Subcutaneous abdominal adipose tissue (tissue), 5 donors: ENCODE measurements at regions not wholly inside any gene's neighbourhood (a gene's known extent, or its start where the extent isn't known, plus 50 kb on each side); places are given as distances from the start of the nearest gene placed in this dataset.

ENCODE experiments used
- H3K27ac ChIP-seq: one replicate; pipeline ENCODE4 v1.7.0; 2013; ENCODE audit warnings: low read depth, mild to moderate bottlenecking, inconsistent platforms, low read length, moderate library complexity
- H3K27me3 ChIP-seq, 5 donors: one replicate each; pipeline ENCODE4 v1.7.0; 2013; ENCODE audit warnings: low read length in 5 of 5, inconsistent platforms in 1 of 5; ENCODE audit not compliant: control insufficient read depth in 5 of 5, insufficient read depth in 4 of 5
- H3K36me3 ChIP-seq, 5 donors: one replicate each; pipeline ENCODE4 v1.7.0; 2013; ENCODE audit warnings: low read length in 5 of 5; ENCODE audit not compliant: control insufficient read depth in 5 of 5, insufficient read depth in 5 of 5
- H3K4me1 ChIP-seq, 5 donors: one replicate each; pipeline ENCODE4 v1.7.0; 2013; ENCODE audit warnings: low read length in 5 of 5, mild to moderate bottlenecking in 3 of 5, moderate library complexity in 1 of 5; ENCODE audit not compliant: control insufficient read depth in 5 of 5, insufficient read depth in 5 of 5
- H3K4me3 ChIP-seq, 5 donors: one replicate each; pipeline ENCODE4 v1.7.0; 2013; ENCODE audit warnings: low read length in 5 of 5, low read depth in 1 of 5
- H3K9ac ChIP-seq, 5 donors: one replicate each; pipeline ENCODE4 v1.7.0; 2013; ENCODE audit warnings: low read length in 5 of 5, mild to moderate bottlenecking in 4 of 5, moderate library complexity in 3 of 5
- H3K9me3 ChIP-seq, 5 donors: one replicate each; pipeline ENCODE4 v1.7.0; 2013; ENCODE audit warnings: low read length in 5 of 5; ENCODE audit not compliant: control insufficient read depth in 5 of 5
- donor health status: healthy.
- donor health status: healthy.
- donor health status: healthy.
- donor health status: healthy.
- donor health status: healthy.

DNA sequence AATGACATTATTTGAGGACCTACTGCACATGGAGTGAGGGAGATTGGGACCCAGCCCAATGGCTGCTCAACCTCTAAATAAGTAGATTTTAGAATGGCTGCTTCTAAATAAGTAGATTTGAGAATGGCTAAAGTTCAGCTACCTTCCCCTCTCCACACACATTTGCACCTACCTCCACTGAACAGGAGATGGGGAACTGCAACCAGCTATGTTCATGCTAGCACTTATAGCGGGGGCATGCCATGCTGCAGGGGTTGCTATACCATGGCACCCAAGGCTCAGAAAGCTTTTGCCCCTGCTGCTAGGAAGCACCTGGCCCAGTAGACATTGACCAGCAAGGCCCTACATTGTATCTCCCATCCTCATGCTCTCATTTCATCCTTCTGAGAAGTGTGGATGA lies 70.2 kb upstream of the MAOA start:
- peaks cover 0 to 7% (median 0%) of the 10 kb centered on the region in 5 donors for H3K27me3 ChIP-seq
- H3K4me1 ChIP-seq: peaks cover 0 to 14% (median 6%) of the 10 kb centered on the region in 5 donors
- no peak overlapping the region for H3K27ac ChIP-seq
- no peak overlapping the region for H3K9ac ChIP-seq
- peaks cover 0 to 5% (median 0%) of the 10 kb centered on the region in 5 donors for H3K9me3 ChIP-seq
- H3K4me3 ChIP-seq: no peak overlapping the region
- no peaks in the 10 kb centered on the region for H3K36me3 ChIP-seq

DNA sequence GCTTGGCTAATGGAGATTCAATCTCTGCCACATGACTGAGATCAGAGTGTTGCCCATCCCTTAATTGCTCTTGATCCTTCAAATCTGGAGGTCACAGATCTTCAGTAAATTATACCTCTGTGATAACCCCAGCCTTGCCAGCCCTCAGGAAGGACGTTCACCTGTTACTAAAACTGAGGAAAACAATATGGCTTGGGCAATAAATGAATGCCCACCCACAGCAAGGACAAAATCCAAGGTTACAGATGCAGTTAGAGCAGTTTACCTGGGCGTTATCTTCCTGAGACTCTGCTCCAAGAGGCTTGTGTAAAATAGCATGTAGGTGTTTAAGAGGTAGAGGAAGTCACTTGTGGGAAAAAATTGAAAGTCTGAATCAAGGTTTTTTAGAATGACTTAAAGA lies 69.3 kb upstream of the MAOA start:
- H3K4me3 ChIP-seq: no peak overlapping the region
- H3K9me3 ChIP-seq: peaks cover 0 to 5% (median 0%) of the 10 kb centered on the region in 5 donors
- H3K4me1 ChIP-seq: peaks cover 0 to 14% (median 6%) of the 10 kb centered on the region in 5 donors
- no peaks in the 10 kb centered on the region for H3K36me3 ChIP-seq
- H3K27ac ChIP-seq: no peak overlapping the region
- no peak overlapping the region for H3K9ac ChIP-seq
- H3K27me3 ChIP-seq: peaks cover 0 to 4% (median 0%) of the 10 kb centered on the region in 5 donors

DNA sequence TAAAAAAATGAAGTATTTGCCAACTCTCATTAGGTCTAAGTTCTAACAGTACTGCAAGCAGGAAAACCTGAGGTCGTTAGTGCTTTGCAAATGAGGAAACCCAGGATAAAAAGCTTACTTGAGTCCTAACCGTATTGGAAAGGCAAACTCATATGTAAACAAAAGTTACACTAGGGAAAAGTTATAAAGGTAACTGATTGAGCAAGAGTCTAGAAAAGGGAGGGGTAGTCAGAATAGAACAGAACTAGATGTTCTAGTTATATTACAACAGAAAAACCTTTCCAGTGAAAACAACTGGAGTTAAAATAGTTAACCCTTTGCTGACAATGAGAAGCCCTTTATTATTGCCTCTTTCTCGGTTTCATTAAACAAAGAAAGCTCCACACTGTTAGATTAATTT lies 66.4 kb upstream of the MAOA start:
- peaks cover 0 to 5% (median 0%) of the 10 kb centered on the region in 5 donors for H3K9me3 ChIP-seq
- no peaks in the 10 kb centered on the region for H3K36me3 ChIP-seq
- no peak overlapping the region for H3K9ac ChIP-seq
- no peak overlapping the region for H3K4me3 ChIP-seq
- peaks cover 0 to 6% (median 2%) of the 10 kb centered on the region in 5 donors for H3K27me3 ChIP-seq
- peak overlapping the region; percentile 60 for H3K27ac ChIP-seq
- peaks cover 0 to 14% (median 6%) of the 10 kb centered on the region in 5 donors for H3K4me1 ChIP-seq

DNA sequence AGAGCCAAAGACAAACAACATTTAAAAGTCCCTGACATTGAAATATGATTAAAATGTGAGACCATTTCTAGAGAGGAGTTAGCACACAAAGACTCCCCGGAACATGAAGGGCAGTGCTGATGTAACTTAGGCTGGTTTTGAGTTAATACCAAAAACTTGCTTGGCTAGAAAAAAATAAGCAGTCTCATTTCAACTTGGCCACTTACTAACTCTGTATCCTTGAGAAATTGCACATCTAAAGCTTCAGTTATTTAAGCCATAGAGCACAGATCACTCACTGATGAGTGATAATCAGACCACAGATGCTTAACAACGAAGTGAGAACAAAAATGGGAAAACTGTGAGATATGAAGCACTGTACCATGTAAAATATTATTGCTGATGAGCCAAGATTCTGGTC lies 65.9 kb upstream of the MAOA start:
- peaks cover 0 to 6% (median under 1%) of the 10 kb centered on the region in 5 donors for H3K27me3 ChIP-seq
- H3K36me3 ChIP-seq: no peaks in the 10 kb centered on the region
- H3K4me3 ChIP-seq: no peak overlapping the region
- peaks cover 0 to 5% (median 0%) of the 10 kb centered on the region in 5 donors for H3K9me3 ChIP-seq
- H3K9ac ChIP-seq: no peak overlapping the region
- H3K27ac ChIP-seq: peak overlapping the region; percentile 60
- peaks cover 0 to 14% (median 6%) of the 10 kb centered on the region in 5 donors for H3K4me1 ChIP-seq

DNA sequence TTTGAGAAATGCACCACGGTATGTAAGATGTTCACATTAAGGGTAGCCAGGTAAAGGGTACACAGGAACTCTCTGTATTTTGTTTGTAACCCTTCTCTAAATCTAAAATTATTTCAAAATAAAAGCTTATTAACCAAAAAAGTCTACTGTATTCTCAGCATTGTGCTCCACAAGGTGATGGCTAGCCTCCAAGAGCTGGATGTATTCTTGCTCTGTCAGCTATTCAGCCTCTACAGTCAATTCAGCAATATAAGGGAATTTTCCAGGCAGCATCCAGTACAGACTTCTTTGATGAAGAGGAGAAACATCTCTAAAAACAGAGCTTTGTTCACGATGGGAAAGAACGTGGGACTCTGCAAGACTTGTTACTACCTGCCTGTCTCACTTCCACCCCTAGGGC lies 63.5 kb upstream of the MAOA start:
- Histone ChIP-seq H3K36me3 (no peaks in the 10 kb centered on the region), H3K9ac (no peak overlapping the region), H3K27ac (no peak overlapping the region)

DNA sequence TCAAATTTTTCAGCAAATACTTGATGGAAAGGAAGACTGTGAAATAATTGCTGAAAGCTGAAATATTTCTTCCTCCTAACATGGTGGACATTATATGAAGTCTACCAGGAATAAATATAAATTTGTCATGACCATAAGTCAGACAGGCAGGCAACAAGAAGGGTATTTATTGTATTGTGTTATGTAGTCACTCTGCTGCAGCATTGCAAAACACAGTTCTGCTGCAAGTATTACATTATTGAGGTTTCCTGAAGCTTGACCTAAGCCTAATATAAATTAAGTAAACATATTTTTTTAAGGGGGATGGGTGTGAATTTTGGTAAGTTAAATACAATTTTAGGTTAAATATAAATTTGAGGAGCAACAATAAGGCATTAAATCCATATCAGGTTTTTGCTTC lies 60.2 kb upstream of the MAOA start:
- Histone ChIP-seq H3K9me3 (no peaks in the 10 kb centered on the region), H3K4me1 (no peaks in the 10 kb centered on the region), H3K36me3 (no peaks in the 10 kb centered on the region)

More for the DNA sequence above, 63.5 kb upstream of the MAOA start:
- H3K27me3 ChIP-seq: peaks cover 0 to 3% (median 0%) of the 10 kb centered on the region in 5 donors
- no peak overlapping the region for H3K4me3 ChIP-seq
- peaks cover 0 to 5% (median 0%) of the 10 kb centered on the region in 5 donors for H3K9me3 ChIP-seq
- peaks cover 0 to 8% (median 6%) of the 10 kb centered on the region in 5 donors for H3K4me1 ChIP-seq

DNA sequence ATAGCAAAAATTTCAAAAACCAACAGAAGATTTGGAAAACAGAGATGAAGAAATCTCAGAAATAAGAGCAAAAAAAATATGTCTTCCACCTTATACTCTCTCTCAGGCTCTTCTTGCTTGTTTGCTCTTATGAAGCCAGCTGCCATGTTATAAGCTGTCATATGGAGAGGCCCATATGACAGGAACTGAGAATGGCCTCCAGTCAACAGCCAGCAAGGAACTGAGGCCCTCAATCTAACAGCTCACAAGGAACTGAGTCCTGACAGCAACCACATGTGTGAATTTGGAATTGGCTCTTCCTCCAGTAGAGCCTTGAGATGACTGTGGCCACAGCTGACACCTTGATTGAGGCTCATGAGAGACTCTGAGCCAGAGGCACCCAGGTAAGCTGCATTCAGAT lies 51.3 kb upstream of the MAOA start:
- peaks cover 0 to 6% (median 0%) of the 10 kb centered on the region in 5 donors for H3K9me3 ChIP-seq
- peaks cover 0 to 2% (median 0%) of the 10 kb centered on the region in 5 donors for H3K4me1 ChIP-seq
- H3K4me3 ChIP-seq: no peak overlapping the region
- H3K27ac ChIP-seq: no peak overlapping the region
- H3K36me3 ChIP-seq: no peaks in the 10 kb centered on the region
- no peak overlapping the region for H3K9ac ChIP-seq
- H3K27me3 ChIP-seq: peaks cover 0 to 3% (median 0%) of the 10 kb centered on the region in 5 donors

More for the DNA sequence above, 60.2 kb upstream of the MAOA start:
- peaks cover 0 to 8% (median 3%) of the 10 kb centered on the region in 5 donors for H3K27me3 ChIP-seq
- H3K9ac ChIP-seq: no peak overlapping the region
- H3K4me3 ChIP-seq: no peak overlapping the region
- H3K27ac ChIP-seq: no peak overlapping the region

DNA sequence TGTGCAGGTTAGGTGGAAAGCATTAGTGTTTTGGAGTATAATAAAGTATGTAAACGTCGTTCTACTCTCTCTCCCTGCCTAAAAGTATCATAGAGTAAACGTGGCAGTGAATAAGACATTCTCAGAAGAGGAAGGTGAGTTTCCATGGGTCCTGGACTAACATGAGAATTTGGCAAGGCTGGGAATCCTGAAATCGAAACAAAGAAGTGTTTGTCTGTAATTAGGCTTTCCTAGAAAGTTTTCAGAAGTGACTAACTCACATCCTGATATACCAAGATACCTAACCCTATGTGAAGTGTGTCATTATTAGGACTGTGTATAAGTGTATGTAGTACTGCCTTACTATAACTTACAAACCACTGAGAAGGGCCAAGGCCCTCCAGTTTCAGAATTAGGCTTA lies 50.7 kb upstream of the MAOA start:
- Histone ChIP-seq H3K4me3 (no peak overlapping the region), H3K36me3 (no peaks in the 10 kb centered on the region), H3K27ac (no peak overlapping the region), H3K9me3 (peaks cover 0 to 6% (median 0%) of the 10 kb centered on the region in 5 donors), H3K27me3 (peaks cover 0 to 3% (median 0%) of the 10 kb centered on the region in 5 donors), H3K4me1 (peaks cover 0 to 2% (median 0%) of the 10 kb centered on the region in 5 donors), H3K9ac (no peak overlapping the region)
